NOMO-1 (cell line): ENCODE measurements at regions not wholly inside any gene's neighbourhood (a gene's known extent, or its start where the extent isn't known, plus 50 kb on each side); places are given as distances from the start of the nearest gene placed in this dataset.

Source experiments
- DNase-seq, 2 experiments: peaks; one replicate each; lab custom pipeline; 2025; ENCODE audit not compliant: unreplicated experiment in 2 of 2; lab: John Stamatoyannopoulos, UW

DNA sequence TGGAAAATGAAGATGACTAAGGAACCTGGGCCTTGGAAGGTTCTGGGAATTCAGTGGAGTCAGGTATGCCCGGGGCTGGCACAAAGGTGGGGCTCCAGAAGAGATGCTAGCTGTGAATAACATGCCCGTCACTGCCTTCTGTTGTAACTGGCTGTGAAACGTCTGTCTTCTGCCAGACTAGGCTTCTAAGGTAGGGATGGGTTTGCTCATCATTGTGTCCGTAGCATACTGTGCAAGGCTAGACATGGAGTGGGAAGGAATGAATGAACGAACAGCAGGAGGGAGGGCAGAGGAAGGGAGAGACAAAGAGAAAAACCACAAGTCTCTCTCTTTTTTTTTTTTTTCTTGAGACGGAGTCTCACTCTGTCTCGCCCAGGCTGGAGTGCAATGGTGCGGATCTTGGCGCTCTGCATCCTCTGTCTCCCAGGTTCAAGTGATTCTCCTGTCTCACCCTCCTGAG is 327.4 kb downstream of the MN1 start:
- no peak for DNase-seq

DNA sequence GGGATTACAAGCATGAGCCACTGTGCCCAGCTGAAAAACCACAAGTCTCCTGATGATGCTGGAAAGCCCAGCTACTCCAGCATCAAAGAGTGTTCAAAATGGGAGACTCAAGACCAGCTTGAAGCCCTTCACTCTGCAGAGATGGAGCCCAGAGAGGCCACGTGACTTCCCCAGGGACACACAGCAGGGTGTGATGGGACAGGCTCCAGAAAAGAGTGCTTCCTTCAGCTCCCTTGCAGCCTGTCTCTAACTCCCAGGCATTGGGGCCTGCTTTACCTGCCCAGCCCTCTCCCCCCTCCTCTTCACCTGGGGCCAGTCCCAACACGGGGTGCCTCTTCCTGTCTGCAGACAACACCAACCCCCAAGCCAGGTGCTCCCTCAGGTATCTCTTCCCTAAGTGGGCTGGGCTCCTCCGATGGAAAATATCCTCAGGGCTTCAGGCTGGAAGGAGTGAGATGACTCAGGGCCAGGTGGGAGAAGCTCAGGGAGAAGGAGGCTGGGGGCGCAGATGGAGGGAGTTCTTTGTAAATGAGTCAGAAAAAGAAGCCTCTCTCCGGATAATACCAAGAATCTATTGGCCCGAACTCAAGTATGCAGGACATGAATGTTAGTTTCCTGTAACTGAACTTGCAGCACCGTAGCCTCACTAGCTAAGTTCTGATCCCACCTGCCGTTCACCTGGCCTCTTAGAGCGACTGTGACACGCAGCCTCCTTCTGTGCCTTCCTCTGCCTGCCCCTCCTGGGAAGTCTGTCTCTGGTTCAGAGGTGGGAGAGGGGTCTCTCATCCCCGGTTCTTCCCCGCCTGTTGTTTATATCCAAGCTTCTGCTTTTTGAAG is 326.6 kb downstream of the MN1 start:
- no peak for DNase-seq

DNA sequence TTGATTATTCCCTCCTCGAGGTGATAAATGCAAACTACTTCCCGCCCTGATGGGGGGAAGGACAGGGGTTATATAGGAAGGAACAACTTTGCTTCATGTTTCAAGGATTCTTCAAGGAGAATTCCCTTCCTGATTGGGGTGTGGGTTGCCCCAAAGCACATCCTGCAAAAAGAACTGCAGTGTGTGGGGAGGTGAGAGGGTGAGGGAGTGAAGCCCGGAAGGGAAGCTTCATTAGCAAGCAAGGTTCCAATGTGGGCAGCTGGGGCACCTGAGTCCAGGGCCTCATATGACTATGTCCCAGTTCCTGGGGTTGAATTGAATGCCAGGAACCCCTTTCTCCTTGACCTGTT is 326.0 kb downstream of the MN1 start:
- no peak for DNase-seq

DNA sequence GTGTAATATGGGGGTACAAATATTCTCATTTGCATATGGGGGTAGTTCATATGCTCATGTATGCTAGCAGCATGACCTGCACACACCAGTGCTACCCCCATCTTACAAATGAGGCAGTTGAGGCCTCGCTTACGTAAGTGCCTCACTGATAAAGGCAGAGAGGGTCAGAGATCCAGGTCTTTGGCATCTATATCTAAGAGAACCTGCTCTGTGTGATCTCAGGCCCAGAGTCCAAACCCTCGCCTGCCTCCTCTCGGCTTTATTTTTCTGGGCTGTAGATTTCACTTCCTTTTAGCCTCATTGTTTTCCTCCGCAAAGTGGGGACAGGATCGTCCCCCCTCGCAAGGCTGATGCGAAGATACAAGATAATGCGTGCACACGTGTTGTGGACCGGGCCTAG is 325.2 kb downstream of the MN1 start:
- no peak for DNase-seq

GRCh38 chr22:27476729-27477128 is 324.8 kb downstream of the MN1 start:
- DNase-seq, result no peak

- DNase-seq, result no peak
Observed at GRCh38 chr22:27477171-27477570, 324.4 kb downstream of the MN1 start.

GRCh38 chr22:27480487-27480886 is 321.1 kb downstream of the MN1 start:
- no peak for DNase-seq

DNA sequence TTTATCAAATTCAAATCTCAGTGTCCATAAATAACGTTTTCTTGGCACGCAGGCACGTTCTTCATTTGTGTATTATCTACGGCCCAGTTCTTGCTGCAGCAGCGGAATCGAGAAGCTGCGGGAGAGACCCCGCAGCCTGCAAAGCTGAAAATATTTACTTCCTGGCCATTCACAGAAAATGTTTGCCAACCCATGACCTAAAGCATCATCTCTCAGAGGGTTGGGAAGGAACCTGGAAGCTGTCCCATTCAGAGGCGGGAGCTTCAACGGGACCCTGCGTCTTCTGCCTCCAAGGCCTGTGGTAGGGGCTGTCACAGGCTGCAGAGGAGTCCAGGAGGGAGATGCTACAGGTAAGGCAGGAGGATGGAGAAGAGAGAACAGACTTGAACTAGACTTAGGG is 319.2 kb downstream of the MN1 start:
- DNase-seq, result no peak

DNA sequence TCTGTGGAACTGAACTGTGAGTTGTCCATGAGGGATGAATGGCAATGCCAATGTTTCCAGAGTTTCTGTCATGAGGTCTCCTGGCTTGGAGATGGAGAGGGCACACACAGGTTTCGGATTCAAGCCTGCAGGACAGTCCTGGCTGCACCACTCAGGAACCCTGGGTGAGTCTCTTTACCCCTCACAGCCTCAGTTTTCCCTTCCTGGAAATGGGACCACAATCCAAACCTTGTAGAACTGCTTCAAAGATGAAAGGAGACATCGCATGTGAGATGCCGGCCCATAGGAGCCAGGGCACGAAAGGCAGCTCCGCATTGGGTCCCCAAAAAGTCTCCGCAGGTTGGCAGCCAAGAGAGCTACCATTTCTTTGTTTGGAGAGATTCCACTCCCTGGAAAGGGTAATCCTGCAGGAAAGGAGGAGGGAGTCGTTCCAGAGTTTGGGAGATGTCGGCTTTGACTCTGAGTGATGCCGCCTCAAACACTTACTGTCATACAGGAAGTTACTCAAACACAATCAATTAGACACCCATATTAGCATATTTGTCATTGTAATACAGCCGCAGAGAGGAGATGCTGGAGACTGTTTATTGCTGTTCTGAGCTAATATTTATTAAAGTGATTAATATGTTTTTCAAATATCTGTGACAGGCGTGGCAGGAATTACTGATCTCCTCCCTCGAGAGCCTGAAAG is 318.3 kb downstream of the MN1 start:
- no peak for DNase-seq

DNA sequence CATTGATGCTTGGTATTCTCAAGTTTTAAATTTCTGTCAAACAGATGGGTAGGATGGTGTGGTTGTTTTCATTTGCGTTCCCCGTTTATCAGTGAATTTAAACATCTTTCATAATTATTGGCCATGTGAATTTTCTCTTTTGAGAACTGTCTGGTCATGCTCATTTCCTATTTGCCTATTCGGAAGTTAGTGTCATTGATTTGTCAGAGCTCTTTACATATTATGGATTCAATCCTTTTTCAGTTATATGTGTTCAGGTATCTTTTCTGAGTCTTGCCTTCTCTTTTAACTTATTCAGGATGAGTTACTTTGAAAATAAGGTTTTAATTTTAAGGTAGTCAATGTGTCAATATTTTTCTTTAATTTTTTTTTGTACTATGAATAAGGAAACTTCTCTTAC is 315.7 kb downstream of the MN1 start:
- no peak for DNase-seq

GRCh38 chr22:27487600-27488452 is 313.7 kb downstream of the MN1 start:
- DNase-seq, result no peak

GRCh38 chr22:27488456-27489177 is 312.9 kb downstream of the MN1 start:
- no peak for DNase-seq

GRCh38 chr22:27489178-27489675 is 312.3 kb downstream of the MN1 start:
- no peak for DNase-seq

DNA sequence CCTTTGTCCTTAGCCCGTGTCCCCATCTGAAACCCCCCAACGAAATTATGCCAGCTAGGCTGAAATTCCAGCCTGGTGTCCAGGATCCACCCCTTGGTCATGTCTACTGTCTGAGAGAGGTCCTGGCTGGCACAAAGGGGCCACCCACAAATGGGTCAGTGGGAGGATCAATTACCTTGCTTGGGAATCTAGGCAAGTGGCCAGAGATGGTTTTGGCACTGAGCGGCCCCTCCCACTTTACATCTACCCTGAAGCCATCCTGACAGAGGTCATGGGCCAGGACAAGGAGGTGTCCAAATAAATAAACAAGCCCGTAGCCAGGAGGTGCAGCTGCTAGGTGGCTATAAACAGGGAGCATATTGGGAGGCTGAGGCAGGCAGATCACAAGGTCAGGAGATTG is 311.5 kb downstream of the MN1 start:
- no peak for DNase-seq

- DNase-seq, result no peak
Observed at GRCh38 chr22:27491888-27492287, 309.7 kb downstream of the MN1 start.

- DNase-seq, result peak in 1 of 2 experiments; percentile 6
Observed at GRCh38 chr22:27492566-27493201, 308.9 kb downstream of the MN1 start.

DNA sequence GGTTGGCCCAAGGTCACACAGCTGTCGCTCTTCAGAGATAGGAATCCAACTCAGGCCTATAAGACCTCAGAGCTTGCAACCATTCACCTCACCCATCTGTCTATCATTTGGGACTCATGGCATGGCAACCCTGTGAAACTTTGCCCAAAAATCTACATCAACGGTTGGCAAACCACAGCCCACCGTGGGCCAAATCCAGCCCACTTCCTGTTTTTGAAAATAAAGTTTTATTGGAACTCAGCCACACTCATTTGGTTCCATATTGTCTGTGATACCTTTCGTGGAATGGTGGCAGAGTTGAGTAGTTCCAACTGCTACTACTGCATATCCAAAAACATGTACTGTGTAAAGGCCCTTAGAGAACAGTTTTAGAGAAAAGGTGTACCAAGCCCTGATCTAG is 307.8 kb downstream of the MN1 start:
- DNase-seq, result no peak

DNA sequence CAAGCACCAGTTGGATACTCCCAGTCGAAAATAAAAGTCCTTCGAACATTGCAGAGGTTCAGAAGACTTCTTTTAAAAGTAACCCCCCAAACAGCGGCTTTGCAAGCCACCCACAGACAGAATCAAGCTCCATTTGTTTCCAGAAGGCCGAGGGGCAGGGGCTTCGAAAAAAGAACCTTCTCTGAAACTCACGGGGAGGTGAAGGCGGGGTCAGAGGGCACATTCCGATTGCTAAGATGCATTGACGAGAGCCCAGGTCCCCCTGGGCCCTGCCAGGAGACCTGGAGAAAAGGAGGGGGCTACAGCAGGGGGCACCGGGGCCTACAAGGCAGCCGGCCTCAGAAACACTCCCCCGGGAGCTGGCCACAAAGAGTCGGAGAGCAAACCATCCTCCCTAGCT is 306.8 kb downstream of the MN1 start:
- no peak for DNase-seq

DNA sequence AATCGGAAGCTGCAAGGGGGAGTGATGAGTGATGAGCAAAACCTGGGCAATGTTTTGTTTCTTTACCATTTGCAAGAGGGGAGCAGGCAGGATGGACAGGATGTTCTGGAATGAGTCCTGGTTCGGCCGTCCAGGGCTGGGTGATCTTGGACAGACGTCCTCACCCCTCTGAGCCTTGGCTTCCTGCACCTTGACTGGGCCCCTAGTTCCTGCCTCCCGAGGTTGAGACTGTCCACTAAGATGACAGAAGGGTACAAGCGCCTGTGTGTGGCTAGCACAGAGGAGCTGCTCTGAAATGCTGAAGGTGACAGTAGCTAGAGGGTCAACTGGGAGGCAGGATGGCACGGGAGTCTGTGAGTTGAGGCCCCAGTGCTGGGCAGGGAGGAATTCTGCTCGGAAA is 306.2 kb downstream of the MN1 start:
- no peak for DNase-seq

- no peak for DNase-seq
Observed at GRCh38 chr22:27499121-27499520, 302.4 kb downstream of the MN1 start.
